ENCODE measurements at regions not wholly inside any gene's neighbourhood (a gene's known extent, or its start where the extent isn't known, plus 50 kb on each side); places are given as distances from the start of the nearest gene placed in this dataset.
"Not testable (repeated sequence)": the region's sequence is repeated elsewhere in the genome, so short reads cannot be mapped to it uniquely, and the experiment has no call there.

DNA sequence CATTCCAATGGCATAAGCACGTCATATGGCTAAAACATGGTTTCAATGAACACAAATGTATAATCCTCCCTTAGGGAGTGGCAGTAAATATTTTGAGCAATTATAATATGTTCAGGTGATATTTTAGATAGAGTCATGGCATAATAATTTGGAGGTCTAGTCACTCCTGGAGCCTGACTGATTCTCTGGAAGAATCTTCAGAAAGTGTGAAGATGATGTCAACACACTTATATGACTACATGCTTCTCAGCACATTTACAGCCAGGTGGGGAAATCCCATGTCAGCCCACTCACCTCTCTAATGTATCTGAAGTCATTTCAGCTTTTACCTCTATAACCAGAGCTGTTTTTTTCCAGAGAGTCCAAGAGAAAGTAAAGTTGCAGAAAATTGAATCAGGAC lies 474.8 kb downstream of the SHISA9 start:
- H3K27me3 Mint-ChIP-seq (ENCODE audit: low read depth) = no peaks in the 10 kb centered on the region
- TF ChIP-seq, protein P1, sequence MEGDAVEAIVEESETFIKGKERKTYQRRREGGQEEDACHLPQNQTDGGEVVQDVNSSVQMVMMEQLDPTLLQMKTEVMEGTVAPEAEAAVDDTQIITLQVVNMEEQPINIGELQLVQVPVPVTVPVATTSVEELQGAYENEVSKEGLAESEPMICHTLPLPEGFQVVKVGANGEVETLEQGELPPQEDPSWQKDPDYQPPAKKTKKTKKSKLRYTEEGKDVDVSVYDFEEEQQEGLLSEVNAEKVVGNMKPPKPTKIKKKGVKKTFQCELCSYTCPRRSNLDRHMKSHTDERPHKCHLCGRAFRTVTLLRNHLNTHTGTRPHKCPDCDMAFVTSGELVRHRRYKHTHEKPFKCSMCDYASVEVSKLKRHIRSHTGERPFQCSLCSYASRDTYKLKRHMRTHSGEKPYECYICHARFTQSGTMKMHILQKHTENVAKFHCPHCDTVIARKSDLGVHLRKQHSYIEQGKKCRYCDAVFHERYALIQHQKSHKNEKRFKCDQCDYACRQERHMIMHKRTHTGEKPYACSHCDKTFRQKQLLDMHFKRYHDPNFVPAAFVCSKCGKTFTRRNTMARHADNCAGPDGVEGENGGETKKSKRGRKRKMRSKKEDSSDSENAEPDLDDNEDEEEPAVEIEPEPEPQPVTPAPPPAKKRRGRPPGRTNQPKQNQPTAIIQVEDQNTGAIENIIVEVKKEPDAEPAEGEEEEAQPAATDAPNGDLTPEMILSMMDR (IDR thresholded peaks at IDR 0.05) = no peak
- no peak for DNase-seq (ENCODE audit: low spot score)
- H3K4me3 Mint-ChIP-seq (ENCODE audit: unreplicated experiment) = no peak overlapping the region
- no peaks in the 10 kb centered on the region for H3K36me3 Mint-ChIP-seq (ENCODE audit: low read depth)
- peaks cover 24% of the 10 kb centered on the region for H3K9me3 Mint-ChIP-seq (ENCODE audit: low read depth)
- no peak overlapping the region for H3K27ac Mint-ChIP-seq (ENCODE audit: unreplicated experiment)
- no peaks in the 10 kb centered on the region for H3K4me1 Mint-ChIP-seq (ENCODE audit: low read depth)

DNA sequence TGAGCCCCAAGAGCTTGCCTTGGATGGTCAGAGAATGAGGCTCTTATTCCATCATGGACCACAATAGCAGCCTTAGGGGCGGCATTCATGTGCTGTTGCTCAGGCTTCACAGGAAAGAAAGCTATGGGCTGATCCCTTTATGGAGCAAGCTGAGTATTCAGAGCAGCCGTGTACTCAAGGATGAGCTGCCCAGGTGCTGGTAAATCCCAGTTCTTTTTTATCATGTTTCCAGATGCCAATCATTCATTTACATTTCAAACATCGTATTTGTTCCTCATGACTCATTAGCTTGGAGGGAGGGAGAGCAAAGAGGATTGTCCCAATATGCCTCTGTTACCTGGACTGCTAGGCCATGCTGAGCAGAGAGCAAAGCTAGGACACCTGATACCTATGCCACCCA lies 475.7 kb downstream of the SHISA9 start:
- TF ChIP-seq, protein P1 (IDR thresholded peaks at IDR 0.05) = no peak
- Mint-ChIP-seq H3K4me1 (ENCODE audit: low read depth) (no peaks in the 10 kb centered on the region), H3K27ac (ENCODE audit: unreplicated experiment) (no peak overlapping the region), H3K36me3 (ENCODE audit: low read depth) (no peaks in the 10 kb centered on the region), H3K4me3 (ENCODE audit: unreplicated experiment) (no peak overlapping the region), H3K27me3 (ENCODE audit: low read depth) (no peaks in the 10 kb centered on the region), H3K9me3 (ENCODE audit: low read depth) (peaks cover 26% of the 10 kb centered on the region)
- no peak for DNase-seq (ENCODE audit: low spot score)

DNA sequence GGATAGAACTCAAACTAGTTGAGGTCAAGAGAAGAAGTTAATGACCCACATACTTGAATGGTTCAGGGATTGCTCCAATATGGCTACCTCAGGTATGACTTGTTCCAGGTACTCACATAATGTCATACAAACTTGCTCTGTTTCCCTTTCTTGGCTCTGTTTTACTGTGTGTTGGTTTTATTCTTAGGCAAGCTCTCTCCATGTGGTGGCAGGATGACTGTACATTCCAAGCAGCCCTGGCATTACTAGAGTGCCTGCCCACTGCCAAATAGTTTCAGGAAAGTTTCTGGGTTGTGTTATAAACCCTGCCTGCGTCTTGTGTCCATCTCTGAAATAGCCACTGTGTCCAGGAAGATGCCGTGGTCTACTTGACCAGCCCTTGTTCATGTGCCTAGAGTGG lies 476.8 kb downstream of the SHISA9 start:
- Mint-ChIP-seq H3K27me3 (ENCODE audit: low read depth) (no peaks in the 10 kb centered on the region), H3K27ac (ENCODE audit: unreplicated experiment) (no peak overlapping the region), H3K36me3 (ENCODE audit: low read depth) (no peaks in the 10 kb centered on the region), H3K9me3 (ENCODE audit: low read depth) (peaks cover 28% of the 10 kb centered on the region), H3K4me1 (ENCODE audit: low read depth) (no peaks in the 10 kb centered on the region), H3K4me3 (ENCODE audit: unreplicated experiment) (no peak overlapping the region)
- DNase-seq (ENCODE audit: low spot score) = no peak
- TF ChIP-seq, protein P1 (IDR thresholded peaks at IDR 0.05) = no peak

DNA sequence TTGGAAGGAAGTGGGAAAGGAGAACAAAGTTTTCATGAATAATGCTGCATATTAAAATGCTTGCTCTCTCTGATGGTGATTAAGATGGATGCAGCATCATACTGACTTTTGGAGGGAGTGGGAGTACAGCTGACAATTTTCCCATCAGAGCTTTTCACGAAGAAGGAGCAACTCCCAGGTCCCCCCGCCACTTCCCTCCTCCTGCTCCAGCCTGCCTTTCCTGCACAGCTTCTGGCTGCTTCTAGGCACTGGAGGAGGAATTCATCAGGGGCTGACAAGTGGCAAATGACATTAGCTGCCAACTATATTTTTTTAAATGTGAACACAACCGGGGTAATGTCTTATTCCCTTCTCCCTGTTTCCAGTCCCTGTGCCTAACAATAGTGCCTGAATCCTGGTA lies 477.9 kb downstream of the SHISA9 start:
- H3K9me3 Mint-ChIP-seq (ENCODE audit: low read depth) = peaks cover 36% of the 10 kb centered on the region
- H3K36me3 Mint-ChIP-seq (ENCODE audit: low read depth) = no peaks in the 10 kb centered on the region
- no peak overlapping the region for H3K27ac Mint-ChIP-seq (ENCODE audit: unreplicated experiment)
- TF ChIP-seq, protein P1 (IDR thresholded peaks at IDR 0.05) = no peak
- H3K4me1 Mint-ChIP-seq (ENCODE audit: low read depth) = no peaks in the 10 kb centered on the region
- no peaks in the 10 kb centered on the region for H3K27me3 Mint-ChIP-seq (ENCODE audit: low read depth)
- DNase-seq (ENCODE audit: low spot score) = no peak
- H3K4me3 Mint-ChIP-seq (ENCODE audit: unreplicated experiment) = no peak overlapping the region

DNA sequence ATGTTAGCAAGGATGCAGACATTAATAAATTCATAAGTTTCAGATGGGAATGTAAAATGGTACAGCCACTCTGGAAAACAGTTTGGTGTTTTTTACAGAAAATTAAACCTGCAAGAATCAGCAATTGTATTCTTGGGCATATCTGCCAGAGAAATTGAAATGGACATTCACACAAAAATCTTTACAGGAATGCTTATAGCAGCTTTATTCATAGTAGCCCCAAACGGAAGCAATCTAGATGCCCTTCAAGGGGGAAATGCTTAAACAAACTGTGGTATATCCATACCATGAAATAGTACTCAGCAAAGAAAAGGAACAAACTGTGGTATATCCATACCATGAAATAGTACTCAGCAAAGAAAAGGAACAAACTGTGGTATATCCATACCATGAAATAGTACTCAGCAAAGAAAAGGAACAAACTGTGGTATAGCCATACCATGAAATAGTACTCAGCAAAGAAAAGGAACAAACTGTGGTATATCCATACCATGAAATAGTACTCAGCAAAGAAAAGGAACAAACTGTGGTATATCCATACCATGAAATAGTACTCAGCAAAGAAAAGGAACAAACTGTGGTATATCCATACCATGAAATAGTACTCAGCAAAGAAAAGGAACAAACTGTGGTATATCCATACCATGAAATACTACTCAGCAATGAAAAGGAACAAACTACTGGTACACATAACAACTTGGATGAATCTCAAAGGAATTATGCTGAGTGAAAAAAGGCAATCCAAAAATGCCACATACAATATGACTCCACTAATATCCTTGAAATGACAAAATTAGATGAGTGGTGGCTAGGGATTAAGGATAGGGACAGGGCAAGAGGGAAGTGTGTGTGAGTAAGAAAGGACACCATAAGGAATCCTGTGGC lies 484.0 kb downstream of the SHISA9 start:
- not testable (repeated sequence) for H3K4me1 Mint-ChIP-seq (ENCODE audit: low read depth); H3K27ac Mint-ChIP-seq (ENCODE audit: unreplicated experiment); H3K27me3 Mint-ChIP-seq (ENCODE audit: low read depth); H3K4me3 Mint-ChIP-seq (ENCODE audit: unreplicated experiment); H3K36me3 Mint-ChIP-seq (ENCODE audit: low read depth); DNase-seq (ENCODE audit: low spot score)
- H3K9me3 Mint-ChIP-seq (ENCODE audit: low read depth) = peaks cover 44% of the 10 kb centered on the region
